GM18519 (cell line): ENCODE measurements at regions not wholly inside any gene's neighbourhood (a gene's known extent, or its start where the extent isn't known, plus 50 kb on each side); places are given as distances from the start of the nearest gene placed in this dataset.

Experiments
- ATAC-seq: cut with Tn5 transposase; IDR thresholded peaks from one replicate; pipeline ENCODE4 v1.9.1; 2021; ENCODE audit warnings: mild to moderate bottlenecking, moderate library complexity; ENCODE audit not compliant: unreplicated experiment, low FRiP score

DNA sequence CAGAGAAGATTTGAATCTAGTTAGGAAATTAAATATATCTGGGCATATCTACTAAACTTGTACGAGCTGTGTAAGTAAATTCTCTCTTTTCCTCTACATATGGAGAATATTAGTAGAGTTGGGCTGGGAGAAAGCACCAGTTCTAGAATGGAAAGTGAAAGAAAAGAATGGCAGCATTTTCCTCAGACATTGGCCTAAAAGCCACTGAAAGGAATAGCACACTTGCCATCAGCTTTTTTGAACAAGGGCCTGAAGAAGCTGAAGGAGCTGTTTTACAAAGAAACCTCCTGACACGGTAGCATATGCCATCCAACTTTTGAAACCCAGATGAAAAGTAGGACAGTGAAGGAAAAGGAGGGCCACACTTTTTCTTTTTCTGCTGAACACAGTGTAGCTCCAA lies 1563.7 kb upstream of the TENM4 start:
- no peak for ATAC-seq

DNA sequence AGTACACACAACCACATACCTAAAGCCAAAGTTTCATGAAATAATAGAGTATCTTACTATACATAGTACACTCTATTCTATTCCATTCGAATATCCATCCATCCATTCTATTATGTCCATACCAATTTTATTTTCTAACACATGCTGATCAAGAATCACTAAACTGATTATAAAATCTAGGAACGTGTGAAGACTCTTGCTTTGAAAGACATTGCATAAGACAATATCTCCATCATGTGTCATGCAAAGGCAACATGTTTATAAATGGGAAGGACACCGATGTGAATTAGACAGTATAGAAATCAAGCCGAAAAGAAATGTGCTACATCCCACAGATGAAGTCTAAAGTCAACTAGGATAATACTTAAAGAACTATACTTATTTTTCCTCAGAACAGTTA lies 1561.5 kb upstream of the TENM4 start:
- ATAC-seq = no peak

DNA sequence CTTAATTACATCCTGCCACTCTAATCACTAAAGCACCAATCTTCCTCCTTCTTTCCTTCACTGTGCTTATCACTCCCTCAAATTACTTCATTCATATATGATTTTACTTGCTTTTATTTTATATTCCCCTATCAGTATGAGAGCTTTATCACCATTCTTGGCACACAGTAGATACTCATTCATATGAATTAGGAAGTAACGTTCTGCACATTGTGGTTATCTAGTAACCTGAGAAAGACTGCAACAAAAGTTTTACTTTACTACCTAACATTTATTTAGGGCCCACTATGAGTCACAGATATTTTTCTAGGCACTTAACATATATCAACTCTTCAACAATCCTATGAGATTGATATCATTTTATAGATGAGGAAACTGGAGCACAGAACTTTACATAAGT lies 1559.9 kb upstream of the TENM4 start:
- no peak for ATAC-seq

DNA sequence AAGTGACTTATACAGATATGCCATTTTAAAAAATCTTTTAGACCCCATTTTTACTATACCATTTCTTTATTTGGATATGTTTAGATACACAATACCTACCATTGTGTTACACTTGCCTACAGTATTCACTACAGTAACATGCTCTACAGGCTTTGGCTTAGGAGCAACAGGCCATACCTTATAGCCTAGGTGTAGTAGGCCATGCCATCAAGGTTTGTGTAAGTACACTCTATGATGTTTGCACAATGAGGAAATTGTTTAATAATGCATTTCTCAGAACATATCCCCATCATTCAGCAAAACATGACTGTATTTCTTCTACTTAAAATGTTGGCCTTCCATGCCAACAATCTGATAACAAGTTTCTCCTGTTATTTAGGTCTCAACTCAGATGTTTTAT lies 1559.5 kb upstream of the TENM4 start:
- no peak for ATAC-seq

DNA sequence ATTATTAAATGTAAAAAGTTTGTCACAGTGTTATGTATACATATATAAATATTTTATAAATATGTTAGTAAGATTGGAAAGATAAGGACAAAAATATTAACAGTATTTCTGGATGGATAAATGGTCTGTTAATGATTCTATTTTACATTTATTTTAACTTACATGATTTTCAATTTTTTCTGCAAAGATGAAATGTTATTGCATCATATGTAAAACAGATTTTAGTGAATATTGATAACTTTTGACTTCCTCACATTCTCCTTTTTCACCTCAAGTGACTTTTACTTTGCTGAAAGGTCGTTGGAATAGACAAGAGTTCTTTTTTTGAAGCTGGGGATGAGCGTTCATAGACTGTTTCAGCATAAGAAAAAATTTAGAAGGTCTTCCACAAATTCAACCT lies 1554.7 kb upstream of the TENM4 start:
- ATAC-seq = no peak

DNA sequence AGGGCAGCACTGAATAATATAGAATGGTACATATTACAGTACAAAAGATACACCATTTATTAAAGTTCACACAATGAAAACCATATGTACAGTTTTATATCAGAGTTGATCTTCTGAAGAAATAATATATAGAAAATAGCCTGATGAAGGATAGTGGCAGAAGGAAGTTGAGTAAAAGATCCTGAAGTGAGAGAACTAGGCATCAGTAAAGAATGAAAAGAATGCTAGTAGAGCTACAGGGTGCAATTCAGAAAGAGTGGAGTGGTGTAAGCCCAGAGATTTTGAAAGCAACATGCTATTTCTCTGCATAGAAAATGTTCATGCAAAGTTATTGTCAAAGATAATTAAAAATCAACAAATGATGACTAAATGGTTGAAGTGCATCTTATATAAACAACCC lies 1552.7 kb upstream of the TENM4 start:
- no peak for ATAC-seq

DNA sequence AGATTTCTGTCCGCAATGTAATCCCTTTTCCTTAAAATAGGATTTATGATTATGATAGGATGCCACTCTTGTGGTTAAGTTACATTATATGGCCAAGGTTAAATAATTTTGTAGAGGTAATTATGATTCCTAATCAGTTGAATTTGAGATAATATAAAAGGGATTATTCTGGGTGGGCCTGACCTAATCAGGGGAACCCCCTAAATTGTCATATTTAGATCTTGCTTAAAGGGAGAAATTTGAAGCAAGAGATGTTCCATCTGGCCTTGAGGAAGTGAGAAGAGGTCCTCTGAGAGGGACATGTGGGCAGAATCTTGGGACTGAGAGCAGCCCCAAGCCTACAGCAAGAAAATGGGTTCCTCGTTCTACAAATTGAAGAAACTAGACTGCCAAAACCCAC lies 1550.1 kb upstream of the TENM4 start:
- ATAC-seq = no peak

DNA sequence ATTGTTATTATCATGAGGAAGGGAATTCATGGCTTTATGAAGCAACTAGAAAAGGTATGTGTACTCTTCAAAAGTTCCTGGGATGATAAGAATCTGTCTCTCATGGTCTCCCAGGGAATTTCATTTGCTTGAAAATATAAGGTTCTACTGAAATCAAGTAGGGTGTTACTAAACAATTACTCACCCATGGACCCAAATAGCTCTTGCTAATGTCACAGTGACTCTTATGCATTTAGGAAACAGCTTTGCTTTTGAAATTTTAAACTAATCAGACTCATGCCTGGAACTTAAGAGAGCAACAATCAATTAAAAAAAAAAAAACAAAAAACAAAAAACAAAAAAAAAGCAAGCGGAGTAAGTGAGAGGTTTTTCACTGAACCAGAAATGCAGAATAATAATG lies 1546.3 kb upstream of the TENM4 start:
- ATAC-seq = no peak

DNA sequence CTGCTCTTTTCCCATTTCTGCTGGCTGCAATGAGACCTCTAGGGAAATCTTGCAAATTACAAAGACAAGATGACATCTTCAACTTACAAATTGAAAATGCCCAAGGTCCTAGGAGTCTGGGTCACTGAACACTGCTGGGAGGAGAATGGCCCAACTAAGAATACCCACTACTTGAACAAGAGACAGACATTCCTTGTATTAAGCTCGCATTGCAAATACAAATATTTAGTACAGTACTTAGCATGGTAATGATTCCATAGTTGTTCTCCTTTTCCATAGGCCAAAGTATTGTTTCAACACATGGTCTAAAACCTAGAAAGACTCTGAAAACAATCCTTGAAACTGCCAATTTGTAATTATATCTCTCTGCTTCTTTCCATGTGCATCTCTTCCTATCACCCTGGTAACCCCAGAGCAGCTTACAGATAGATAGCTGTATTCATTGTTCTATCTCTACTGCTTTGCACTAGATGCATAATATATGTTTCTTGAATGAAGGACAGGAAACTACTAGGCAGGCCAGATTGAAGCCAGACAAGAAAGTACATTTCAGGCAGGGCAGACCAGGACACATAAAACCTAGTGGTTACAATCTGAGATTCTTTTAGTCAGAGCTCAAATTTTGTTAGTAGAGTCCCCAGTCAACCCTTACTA lies 1545.7 kb upstream of the TENM4 start:
- no peak for ATAC-seq

DNA sequence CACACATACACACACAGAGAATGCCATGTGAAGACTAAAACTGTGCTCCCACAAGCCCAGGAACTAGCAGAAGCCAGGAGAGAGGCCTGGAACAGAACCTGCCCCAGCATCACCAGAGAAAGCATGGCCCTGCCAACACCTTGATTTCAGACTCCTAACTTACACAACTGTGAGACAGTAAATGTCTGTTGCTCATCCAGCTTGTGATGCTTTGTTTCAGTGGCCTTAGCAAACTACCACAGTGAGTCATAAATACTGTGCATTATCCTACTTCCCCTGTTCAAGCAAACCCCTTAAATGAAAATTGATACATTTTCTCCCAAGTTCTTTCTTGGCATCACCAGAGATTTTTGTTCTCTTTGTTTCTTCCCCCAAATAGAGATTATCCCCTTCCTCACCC lies 1539.4 kb upstream of the TENM4 start:
- no peak for ATAC-seq

DNA sequence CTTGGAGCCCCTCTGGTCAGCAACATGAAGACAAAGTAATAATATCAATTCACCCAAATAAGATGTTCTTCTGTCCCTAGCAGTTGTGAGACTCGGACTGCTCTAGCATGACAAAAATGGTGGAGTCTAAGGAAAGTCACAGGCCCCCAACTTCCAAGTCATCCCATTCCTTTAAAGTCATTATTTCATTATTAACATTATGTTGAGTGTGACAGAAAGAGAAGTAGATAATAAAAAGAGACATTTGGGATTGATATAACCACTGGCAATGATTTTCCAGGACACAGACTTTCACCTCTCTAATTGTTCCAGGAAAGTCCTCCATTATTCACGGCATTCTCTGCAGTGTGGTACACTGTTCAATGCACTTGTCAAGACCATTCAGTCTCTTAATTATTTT lies 1533.0 kb upstream of the TENM4 start:
- no peak for ATAC-seq

DNA sequence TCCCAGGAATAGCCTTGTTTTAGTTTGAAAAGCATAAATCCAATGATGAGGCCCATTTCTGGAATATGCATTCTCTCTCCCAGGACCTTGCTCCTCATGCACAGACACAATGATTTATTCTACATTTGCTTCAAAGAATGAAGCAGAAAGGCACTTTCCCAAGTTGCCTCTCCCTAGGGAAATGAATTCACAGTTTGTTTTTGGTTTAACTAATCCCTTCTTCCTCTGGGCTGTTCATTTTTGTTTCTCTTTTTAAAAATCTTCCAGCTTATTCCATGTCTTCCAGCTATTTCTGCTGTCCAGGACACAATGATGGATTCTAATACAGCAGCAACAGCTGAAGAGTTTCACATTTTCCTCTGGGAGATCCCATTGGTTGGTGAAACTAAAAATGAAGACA lies 1529.2 kb upstream of the TENM4 start:
- ATAC-seq = no peak

DNA sequence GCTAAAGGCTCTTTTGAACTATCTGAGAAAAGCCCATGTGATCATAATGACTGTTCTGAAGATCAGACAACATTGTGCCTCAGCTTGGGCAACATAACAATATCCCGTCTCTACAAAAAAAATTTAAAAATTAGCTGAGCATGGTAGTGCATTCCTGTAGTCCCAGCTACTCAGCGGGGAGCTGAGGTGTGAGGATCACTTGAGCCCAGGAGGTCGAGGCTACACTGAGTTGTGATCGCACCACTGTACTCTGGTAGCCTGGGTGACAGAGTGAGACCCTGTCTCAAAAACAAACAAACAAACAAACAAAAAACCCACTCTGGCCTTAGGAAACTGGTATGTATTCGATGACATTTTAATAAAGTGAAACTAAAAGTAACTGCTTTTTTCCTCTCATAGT lies 1526.8 kb upstream of the TENM4 start:
- ATAC-seq = no peak

DNA sequence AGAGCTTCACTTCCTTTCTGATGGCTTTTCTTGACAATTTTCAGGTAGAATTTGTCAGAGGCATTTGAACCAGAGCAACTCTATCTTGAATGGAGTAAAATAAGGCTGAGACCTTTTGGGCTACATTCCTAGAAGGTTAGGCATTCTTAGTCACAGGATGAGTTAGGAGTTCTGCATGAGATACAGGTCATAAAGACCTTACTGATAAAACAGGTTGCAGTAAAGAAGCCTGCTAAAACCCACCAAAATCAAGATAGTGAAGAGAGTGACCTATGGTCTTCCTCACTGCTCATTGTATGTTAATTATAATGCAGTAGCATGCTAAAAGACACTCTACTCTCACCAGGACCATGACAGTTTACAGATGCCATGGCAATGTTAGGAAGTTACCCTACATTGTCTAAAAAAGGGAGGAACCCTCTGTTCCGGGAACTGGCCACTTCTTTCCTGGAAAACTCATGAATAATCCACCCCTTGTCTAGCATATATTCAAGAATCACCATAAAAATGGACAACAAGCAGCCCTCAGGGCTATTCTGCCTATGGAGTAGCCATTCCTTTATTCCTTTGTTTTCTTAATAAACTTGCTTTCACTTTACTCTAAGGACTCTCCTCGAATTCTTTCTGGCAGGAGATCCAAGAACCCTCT lies 1519.7 kb upstream of the TENM4 start:
- ATAC-seq = no peak

DNA sequence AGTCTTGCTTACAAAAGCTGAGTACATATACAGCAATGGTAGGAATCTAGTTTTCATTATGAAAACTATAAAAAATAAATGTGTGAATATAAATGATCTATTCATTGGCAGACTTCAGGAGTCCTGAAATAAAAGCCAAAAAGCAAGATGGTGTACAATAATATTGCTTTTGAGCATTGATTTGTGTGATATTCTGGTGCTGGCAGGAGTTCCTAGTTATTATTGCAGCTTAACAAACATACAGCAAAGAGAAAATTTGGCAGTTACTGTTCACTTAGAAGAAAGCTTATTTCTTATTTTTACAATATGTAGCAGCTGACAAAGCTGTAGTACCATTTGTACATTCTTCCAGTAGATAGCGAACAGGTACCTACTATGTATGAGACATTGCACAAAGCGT lies 1518.9 kb upstream of the TENM4 start:
- no peak for ATAC-seq

DNA sequence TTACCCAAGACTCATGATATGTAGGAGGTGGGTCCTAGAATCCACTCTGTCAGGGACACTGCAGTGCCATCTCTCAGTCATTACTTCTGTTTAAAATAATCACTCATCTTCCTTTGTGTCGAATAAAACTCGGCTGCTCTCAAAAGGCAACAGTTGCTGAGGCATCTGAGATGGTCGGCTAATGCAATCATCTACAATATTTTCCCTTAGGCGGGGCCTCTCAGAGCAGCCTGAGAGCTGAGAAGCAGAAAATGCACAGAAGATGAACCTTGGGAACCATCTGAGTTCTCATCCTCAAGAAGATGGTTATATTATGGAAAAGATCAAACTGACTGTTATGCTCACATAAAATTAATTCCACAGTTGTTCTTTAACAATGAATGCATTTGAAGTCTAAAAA lies 1518.2 kb upstream of the TENM4 start:
- no peak for ATAC-seq

DNA sequence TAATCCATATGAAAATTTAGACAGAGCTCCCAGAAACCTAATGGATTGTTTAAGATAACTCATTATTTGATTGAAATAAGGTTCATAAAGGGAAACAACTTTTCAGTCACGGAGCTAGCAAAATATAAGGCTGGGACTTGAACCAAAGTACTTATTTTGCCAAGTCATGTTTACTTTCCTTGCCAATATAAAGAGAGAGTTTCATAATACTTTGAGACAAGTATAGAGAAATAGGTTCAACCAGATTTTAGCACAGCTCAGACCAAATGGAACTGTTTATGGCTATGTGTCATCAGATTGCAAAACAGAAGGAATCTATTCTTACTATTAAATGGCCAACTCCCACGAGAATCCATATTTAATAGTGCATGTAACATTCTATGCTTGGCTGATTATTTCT lies 1517.5 kb upstream of the TENM4 start:
- no peak for ATAC-seq

DNA sequence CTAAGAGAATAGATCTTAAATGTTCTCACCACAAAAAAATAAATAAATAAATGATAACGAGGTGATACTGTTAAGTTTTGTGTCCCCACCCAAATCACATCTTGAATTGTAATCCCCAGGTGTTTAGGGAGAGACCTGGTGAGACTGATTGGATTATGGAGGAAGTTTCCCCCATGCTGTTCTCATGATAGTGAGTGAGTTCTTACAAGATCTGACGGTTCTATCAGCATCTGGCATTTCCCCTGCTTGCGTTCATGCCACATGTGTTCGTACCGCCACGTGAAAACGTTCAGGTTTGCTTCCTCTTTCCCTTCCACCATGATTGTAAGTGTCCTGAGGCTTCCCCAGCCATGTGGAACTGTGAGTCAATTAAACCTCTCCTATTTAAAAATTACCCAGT lies 1514.8 kb upstream of the TENM4 start:
- ATAC-seq = no peak

DNA sequence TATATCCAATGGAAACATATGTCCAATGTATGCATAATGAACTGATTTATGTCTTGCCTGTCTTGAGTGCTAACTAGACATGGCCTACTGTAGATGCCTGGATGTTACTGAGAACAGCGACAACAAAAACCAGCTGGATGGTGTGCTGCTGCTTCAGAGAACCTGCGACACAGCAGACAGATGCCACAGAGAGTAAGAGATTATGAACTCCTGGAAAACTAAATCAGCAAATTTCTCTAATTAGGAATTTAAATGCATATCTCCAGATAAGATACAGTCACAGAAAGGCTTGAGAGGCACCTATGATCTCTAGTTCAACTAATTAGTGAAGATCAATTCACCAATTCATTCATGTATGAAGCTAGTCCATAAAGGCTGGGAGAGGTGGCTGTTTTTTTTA lies 1508.0 kb upstream of the TENM4 start:
- ATAC-seq = no peak

DNA sequence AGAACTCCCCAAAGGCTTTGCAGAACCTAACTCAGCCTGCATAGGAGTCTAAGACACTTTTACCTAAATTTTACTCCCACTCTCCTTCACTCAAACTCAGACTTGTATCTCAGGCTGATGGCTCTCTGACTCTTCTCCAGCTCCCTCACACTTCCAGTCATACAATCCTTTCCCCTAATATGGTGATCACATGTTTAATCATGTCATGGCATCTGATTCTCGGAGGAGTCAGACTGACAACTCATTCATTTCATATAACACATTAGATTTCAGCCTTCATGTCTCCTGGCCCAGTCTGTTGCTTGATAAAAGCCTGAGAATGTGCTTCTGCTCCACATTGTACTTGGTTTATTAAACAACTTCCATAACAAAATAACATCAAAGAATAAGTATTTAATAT lies 1503.9 kb upstream of the TENM4 start:
- ATAC-seq = no peak

DNA sequence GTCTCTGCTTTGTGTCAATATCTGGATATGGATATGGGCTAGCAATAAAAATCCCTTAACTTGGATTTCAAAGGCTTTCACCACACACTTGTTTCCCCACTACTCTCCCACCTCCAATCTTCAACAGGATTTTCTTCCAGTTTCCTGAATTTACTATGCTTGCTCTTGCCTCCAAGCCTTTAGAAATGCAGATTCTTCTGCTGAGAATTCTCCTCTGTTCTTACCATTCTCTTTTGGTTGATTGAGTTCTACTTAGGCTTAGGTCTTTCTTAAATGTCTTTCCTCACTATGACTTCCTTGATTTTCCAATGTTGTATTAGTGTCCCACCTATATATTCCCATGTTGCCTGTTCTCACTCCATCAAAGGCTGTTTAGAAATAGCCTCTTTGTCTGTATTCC lies 1502.4 kb upstream of the TENM4 start:
- ATAC-seq = no peak

DNA sequence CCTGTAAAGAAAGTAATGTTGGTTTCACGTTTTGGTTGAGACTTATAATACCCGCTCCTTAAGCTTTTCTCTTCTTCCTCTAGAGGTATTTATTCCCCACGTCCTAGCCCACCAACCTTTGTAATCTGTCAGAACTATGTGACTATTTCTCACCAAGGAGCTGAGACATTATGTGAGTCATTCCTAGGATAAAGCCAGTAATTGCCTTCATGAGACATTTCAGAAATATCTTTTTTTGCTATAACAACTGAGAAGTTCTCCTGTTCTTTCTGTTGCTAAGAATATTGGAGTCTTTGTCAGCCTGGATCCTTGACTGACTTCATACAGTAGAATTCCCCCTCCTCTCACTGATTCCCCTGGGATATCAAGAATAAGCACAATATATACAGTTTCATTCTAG lies 1497.0 kb upstream of the TENM4 start:
- no peak for ATAC-seq

DNA sequence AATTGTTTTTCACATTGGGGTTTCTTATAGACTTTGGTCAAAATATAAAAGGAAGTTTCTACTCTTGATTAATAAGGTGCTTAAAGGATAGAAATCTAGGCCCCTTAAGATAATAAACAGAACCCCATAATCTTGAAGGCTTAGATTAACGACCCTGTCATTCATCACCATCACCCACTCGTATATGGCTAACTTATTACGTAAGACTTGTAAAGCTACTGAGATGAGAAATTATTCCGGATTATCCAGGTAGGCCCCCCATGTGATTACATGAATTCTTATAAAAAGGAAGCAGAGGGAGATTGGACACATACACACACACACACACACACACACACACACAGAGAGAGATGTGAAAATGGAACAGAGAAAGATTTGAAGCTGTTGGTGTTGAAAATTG lies 1489.2 kb upstream of the TENM4 start:
- no peak for ATAC-seq
